NCI-H1105 treated with DMSO at 0.1 percent for 48 hours (cell line): ENCODE measurements at regions not wholly inside any gene's neighbourhood (a gene's known extent, or its start where the extent isn't known, plus 50 kb on each side); places are given as distances from the start of the nearest gene placed in this dataset.

ENCODE experiments used
- DNase-seq: peaks from one replicate; lab custom pipeline; 2025; lab: John Stamatoyannopoulos, UW

GRCh38 chr4:32042486-32043247 is 1322.5 kb downstream of the PCDH7 start:
- no peak for DNase-seq

GRCh38 chr4:32043248-32043633 is 1323.1 kb downstream of the PCDH7 start:
- peak; percentile 11 for DNase-seq

- no peak for DNase-seq
These were observed 1341.7 kb downstream of the PCDH7 start for GRCh38 chr4:32061916-32062315.

DNA sequence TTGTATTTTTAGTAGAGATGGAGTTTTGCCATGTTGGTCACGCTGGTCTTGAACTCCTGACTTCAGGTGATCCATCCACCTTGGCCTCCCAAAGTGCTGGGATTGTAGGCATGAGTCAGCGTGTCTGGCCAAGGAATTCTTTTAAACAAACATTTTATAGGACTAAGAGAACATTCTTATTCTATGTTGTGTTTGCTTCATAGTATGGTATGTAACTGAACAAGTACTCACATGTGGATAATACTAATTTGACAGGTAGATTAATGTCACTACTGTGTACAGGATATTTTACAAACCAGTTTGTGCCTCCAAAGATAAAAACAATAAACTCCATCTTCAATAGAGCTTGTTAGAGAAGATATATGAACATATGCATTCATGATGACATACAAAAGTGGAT is 1353.4 kb downstream of the PCDH7 start:
- no peak for DNase-seq

DNA sequence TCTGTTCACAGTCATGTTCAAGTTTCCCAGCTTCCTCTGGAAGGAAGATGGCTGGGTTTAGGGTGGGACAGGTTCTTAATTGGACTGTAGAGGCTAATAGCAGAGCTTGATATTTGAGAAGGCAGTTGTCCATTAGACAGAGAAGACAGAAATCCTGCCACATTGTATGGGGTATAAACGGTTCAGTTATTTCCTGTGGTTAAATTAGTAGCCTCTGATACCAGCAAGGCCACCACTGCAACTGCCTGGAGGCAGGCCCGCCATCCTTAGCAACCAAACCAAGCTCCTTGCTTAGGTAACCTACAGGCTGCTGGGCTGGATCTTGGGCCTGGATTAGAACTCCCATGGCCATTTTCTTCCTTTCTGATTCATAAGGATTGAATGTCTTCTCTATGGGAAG is 1367.0 kb downstream of the PCDH7 start:
- no peak for DNase-seq

GRCh38 chr4:32094987-32095386 is 1374.8 kb downstream of the PCDH7 start:
- no peak for DNase-seq

DNA sequence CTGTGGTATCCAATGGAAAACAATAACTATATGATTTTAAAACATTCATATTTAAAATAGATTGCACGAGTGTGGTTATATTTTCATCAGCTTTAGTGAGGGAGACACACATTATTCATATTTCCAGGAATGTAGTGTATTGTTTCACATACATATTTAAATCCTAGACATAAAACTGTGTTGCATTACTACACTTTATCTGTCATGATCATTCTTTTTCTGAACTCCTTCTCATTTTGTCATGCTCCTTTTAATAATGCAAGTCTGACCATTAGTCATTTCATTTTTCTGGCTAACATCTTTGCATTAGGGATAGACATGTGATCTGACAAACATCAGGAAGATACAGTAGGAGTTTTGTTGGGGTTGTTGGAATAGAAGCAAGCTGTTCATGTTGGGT is 1382.7 kb downstream of the PCDH7 start:
- no peak for DNase-seq

GRCh38 chr4:32106767-32107166 is 1386.6 kb downstream of the PCDH7 start:
- DNase-seq = no peak

GRCh38 chr4:32112891-32113290 is 1392.7 kb downstream of the PCDH7 start:
- no peak for DNase-seq

DNA sequence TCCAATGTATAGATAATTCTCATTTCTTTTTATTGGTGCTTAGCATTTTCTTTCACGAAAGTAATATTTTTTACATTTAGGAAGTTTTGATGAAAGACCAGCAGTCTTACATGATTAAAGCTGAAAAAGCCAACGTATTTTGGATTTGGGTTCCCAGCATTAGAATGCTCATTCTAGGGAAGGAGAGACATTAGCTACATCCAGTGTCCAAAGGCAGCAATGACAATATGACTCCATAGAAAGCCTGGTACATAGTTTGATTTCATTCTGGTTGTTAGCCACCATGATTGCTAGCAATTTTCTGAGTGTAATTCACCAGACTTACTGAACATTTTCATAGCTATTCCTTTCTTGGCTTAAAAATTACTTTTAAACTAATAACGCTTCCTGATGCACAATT is 1397.5 kb downstream of the PCDH7 start:
- no peak for DNase-seq

- no peak for DNase-seq
These were observed 1399.7 kb downstream of the PCDH7 start for GRCh38 chr4:32119907-32120306.

- no peak for DNase-seq
These were observed 1408.4 kb downstream of the PCDH7 start for GRCh38 chr4:32128549-32128948.

DNA sequence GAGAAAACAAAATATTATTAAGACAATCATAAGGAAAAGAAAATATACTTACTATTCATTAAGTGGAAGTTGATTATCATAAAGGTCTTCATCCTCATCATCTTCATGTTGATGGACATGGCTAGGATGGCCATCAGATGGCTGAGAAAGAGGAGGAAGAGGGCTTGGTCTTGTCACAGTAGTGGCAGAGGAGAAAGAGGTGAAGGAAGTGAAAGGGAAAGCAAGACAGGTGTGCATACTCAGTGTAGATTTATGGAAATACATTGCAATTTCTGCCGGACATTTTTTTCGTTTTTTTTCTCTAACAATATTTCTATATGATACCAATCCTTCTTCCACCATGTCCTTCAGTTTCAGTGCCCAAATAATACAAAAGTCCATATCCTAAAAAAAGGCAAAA is 1409.8 kb downstream of the PCDH7 start:
- no peak for DNase-seq

GRCh38 chr4:32133141-32133540 is 1413.0 kb downstream of the PCDH7 start:
- no peak for DNase-seq

DNA sequence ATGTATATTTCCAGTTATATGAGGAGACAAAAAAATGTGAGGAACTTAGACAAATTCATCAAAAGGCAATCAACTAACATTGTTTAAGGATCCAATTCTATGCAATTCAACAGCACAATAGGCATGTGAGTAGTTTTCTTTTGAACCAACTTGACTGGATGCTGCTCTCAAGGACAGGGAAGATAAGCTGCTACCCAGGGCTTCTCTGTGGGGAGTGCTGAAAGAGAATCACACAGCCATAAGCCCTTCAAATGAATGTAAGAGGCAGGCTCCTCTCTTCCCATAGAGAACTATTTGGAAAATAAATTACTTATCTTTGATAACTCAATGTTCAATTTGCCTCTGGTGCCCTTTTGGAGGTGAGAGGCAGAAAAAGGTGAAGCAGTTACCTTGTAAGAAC is 1413.6 kb downstream of the PCDH7 start:
- no peak for DNase-seq

GRCh38 chr4:32135642-32136041 is 1415.5 kb downstream of the PCDH7 start:
- no peak for DNase-seq

DNA sequence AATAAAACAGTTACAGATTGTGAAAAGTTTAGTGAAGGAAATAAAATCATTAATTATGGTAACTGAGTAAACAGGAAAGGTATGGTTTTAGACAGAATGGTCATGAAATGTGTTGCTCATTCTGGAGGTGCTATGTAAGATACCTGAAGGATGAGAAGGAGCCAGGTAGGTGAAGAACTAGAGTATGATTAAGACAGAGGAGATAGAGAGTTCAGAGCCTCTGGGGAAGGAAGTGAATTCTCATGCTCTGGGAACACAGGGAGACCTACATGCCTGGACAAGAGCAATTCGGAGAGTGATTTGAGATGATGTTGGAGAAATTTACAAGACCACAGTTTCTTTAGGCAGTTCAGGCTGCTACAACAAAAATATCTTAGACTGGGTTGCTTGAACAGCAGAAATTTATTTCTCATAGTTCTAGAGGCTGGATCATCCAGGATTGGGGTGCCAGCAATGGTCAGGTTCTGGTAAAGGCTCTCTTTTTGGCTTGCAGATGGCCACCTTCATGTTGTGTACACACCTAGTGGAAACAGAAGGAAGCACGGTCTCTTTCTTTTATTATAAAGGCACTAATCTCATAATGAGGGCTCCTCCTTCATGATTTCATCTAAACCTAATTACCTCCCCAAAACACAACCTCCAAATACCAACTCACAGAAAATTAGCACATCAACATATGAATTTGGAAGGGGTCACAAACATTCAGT is 1416.1 kb downstream of the PCDH7 start:
- DNase-seq = no peak

GRCh38 chr4:32140636-32141035 is 1420.5 kb downstream of the PCDH7 start:
- no peak for DNase-seq

GRCh38 chr4:32142075-32142474 is 1421.9 kb downstream of the PCDH7 start:
- no peak for DNase-seq

- no peak for DNase-seq
These were observed 1425.8 kb downstream of the PCDH7 start for GRCh38 chr4:32145987-32146386.

GRCh38 chr4:32147446-32148085 is 1427.4 kb downstream of the PCDH7 start:
- no peak for DNase-seq

DNA sequence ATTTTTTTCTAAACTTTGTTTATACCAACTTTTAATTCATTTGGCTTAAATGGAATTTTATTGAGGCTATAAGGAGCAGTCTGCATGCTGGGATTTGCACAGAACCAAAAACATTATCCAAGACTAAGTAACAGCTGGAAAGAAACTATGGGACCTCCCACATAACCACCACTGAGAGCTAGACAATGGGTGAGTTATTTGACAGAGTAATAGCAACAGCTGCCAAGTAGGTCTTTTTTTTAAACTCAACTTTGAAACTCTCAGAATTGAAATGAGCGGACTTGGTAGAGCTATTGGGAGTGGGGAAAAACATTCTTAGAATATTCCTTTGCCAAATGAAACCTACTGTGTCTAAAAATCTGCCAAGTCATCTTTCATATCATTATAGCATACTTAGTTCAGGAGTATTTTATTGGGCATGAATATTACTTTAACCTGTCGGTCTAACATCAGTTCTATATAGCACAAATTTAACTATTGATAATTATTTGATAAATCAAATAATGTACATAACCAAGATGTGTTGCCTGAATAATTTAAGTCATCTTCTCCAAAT is 1428.0 kb downstream of the PCDH7 start:
- no peak for DNase-seq

- DNase-seq = no peak
These were observed 1438.8 kb downstream of the PCDH7 start for GRCh38 chr4:32158961-32159360.
